GM12874 (cell line): ENCODE measurements at regions not wholly inside any gene's neighbourhood (a gene's known extent, or its start where the extent isn't known, plus 50 kb on each side); places are given as distances from the start of the nearest gene placed in this dataset.

Experiments used
- TF ChIP-seq, protein P1 (sequence below): IDR thresholded peaks from 2 replicates; pipeline ENCODE4 v1.5.1; 2011; ENCODE audit warnings: low read depth, mild to moderate bottlenecking, control low read depth, low read length, moderate library complexity; ENCODE audit not compliant: insufficient read depth

DNA sequence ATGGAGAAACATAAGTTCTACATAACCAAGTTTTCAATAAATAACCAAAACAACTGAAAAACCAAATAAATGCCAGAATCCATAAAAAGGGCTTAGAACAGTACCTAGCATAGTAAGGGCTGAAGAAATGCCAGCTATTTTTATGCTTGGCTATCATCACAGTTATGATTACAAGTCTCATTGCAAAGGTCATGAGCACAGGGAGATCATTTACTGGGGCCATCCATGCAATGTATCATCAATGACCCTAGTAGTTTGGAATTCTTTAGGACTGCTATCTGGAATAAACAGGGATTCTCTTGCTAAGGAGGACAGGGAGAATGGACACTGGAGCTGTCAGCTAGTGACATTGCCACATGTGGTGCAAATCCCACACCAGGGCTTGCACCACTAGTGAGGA, 92.5 kb upstream of the NAP1L1 start:
- TF ChIP-seq, protein P1, sequence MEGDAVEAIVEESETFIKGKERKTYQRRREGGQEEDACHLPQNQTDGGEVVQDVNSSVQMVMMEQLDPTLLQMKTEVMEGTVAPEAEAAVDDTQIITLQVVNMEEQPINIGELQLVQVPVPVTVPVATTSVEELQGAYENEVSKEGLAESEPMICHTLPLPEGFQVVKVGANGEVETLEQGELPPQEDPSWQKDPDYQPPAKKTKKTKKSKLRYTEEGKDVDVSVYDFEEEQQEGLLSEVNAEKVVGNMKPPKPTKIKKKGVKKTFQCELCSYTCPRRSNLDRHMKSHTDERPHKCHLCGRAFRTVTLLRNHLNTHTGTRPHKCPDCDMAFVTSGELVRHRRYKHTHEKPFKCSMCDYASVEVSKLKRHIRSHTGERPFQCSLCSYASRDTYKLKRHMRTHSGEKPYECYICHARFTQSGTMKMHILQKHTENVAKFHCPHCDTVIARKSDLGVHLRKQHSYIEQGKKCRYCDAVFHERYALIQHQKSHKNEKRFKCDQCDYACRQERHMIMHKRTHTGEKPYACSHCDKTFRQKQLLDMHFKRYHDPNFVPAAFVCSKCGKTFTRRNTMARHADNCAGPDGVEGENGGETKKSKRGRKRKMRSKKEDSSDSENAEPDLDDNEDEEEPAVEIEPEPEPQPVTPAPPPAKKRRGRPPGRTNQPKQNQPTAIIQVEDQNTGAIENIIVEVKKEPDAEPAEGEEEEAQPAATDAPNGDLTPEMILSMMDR: no peak

DNA sequence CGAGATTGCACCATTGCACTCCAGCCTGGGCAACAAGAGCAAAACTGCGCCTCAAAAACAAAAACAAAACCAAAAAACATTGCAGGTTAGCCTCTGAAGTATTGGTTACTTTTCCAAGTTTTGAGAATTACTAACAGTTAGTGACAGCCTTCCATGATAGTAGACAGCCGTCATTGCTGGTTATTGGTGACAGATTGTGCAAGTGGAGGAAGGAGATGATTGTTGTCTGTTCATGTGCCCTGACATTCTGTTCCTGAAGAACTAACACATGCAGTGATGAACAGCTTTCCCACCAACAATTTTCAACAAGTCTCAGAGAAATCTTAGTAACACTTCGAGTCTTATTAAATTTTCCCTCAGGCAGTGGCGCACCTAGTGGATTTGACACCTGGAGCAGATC, 89.3 kb upstream of the NAP1L1 start:
- TF ChIP-seq, protein P1: no peak

DNA sequence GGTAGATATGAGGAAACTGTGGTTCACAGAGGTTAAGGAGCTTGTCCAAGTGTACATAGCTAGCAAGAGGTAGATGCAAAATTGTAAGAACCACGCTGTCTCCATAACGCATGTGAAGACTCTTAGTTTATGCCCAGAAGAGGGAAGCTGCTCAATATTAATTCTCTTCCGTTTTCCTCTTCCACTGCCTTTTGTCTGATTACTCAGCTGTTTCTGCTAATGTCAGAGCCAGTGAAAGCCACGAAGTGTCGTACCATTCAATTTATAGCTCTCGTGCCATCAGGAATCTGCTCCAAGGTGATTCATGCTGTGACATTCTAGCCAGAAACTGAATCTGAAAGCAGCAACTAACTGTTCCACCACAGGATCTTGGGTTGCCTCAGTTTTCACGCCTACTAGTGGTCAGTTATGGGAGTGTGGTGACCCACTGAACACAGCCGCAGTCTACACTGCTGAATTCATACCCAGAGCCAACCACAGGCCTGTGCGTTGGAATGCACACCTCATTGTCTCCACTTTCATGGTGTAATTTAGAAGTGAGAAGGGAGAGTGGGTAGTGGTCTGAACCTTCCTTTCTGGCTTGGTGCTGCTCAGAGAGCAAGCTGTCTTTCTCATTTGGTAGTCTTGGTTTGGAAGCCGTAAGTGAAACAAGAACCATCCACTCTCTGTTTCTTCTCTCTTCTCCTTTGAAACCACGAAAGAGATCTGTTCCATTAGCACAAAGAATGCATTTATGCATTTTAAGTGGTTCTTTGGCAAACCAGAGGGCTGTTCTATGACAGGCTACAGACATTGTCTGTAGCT, 74.2 kb upstream of the NAP1L1 start:
- TF ChIP-seq, protein P1: peak; percentile 83

DNA sequence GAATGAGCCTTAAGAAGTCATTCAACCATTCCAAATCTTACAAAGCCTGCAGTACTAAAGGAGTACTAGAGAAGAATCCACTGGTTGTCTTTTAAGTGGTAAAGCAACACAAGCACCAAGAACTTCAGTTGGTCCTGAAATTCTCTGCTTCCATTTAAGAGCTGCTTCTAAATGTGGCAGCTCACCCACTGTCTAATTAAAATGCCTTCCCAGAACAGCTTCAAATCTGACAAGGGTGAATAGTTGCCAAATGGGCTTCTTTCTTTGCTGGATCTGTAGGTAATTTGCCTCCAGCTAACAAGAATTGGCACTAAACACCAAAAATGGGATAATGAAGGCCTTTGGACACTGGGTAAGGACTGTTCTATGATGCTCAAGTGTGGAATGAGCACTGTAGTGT, 72.2 kb upstream of the NAP1L1 start:
- TF ChIP-seq, protein P1: no peak

DNA sequence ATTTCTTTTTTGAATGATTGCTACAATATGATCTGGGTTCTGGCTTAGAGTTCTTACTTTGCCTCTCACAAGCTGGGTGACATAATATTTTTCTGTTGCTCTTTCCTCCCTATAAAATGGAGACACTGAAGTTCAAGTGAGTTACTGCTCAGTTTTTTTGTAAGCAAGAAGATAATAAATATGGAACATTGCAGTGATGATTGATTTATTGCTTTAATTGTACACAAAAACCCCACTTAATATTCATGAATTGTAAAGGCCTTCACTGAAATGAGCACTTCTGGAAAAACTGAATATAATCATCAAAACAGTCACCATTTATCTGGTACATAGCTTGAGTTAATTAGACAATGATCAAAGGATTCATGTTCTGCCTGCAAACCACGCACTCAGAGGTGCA, 71.8 kb upstream of the NAP1L1 start:
- TF ChIP-seq, protein P1: no peak

DNA sequence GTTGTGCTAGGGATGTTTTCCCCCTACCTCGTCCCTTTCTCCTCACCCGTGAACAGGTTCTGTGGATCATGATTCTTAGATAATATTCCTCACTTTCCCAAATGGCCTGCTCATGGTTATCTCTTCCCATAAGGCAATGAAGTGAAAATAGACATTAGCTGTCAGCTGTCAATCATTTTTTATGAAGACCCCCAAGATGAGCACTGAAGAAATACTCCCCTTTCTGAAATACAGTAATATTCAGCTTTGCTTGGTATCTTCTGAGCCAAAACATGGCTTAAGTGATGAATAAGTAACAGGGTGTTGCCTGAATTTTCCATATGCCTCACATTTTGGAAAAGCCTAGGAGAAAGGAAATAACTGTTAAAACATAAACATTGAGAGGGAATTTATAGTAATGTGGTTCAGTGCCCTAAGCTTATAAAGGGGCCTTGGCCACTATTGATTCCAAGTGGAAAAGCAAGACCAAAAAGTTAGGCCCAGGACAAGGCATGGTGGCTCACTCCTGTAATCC, 70.7 kb upstream of the NAP1L1 start:
- TF ChIP-seq, protein P1: no peak

DNA sequence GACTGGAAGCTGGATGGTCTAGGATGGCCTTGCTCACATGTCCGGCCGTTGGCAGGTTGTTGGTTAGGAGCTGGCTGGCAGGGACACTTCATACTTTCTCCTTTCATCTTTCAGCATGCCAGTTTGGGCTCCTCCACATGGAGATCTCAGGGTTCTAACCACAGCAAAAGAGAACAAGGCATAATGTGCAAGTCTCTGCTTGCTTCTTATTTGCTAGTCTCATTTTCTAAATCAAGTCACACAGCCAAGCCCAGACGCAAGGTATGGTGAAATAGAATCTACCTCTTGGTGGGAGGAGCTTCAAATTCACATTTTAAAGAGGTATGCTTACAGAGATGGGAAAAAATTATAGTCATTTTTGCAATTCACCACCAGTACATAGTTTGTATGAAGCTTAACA, 69.1 kb upstream of the NAP1L1 start:
- TF ChIP-seq, protein P1: no peak
